ENCODE measurements at regions not wholly inside any gene's neighbourhood (a gene's known extent, or its start where the extent isn't known, plus 50 kb on each side); places are given as distances from the start of the nearest gene placed in this dataset.

DNA sequence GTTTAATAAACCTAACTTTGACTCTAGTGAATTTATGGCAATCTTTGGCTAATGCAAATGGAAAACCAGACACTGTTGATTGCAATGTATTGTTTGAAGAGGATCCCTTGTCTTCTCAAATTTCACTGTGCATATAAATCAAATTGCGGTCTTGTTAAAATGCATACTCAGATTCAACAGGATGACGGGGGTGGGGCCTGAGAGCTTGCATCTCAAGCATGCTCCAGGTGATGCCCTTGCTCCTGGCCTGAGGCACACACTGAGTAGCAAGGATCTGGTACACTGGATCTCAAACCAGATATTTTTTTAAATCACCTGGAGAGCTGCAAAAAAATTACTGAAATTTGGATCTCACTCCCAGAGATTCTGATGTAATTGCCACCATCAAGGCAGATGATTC, 463.7 kb downstream of the DNAH5 start (continued):
- TF ChIP-seq CREB5 (CRISPR knock-in tag; IDR thresholded peaks at IDR 0.05; ENCODE audit: low read depth) = no peak
- TF ChIP-seq ARNTL (CRISPR knock-in tag; IDR thresholded peaks at IDR 0.05; ENCODE audit: borderline replicate concordance, low read depth) = no peak
- TF ChIP-seq PPARA (CRISPR knock-in tag; IDR thresholded peaks at IDR 0.05; ENCODE audit: borderline replicate concordance) = no peak
- TF ChIP-seq BACH2 (CRISPR knock-in tag; IDR thresholded peaks at IDR 0.05; ENCODE audit: borderline replicate concordance) = no peak
- no peak for TF ChIP-seq ESRRG (CRISPR knock-in tag; IDR thresholded peaks at IDR 0.05)

- peak; percentile 93 for ATAC-seq
- TF ChIP-seq OSR1 (CRISPR knock-in tag; IDR thresholded peaks at IDR 0.05) (no peak), TCF4 (CRISPR knock-in tag; IDR thresholded peaks at IDR 0.05; ENCODE audit: borderline replicate concordance) (no peak)
Observed at GRCh38 chr5:13478831-13479465, 465.5 kb downstream of the DNAH5 start.

DNA sequence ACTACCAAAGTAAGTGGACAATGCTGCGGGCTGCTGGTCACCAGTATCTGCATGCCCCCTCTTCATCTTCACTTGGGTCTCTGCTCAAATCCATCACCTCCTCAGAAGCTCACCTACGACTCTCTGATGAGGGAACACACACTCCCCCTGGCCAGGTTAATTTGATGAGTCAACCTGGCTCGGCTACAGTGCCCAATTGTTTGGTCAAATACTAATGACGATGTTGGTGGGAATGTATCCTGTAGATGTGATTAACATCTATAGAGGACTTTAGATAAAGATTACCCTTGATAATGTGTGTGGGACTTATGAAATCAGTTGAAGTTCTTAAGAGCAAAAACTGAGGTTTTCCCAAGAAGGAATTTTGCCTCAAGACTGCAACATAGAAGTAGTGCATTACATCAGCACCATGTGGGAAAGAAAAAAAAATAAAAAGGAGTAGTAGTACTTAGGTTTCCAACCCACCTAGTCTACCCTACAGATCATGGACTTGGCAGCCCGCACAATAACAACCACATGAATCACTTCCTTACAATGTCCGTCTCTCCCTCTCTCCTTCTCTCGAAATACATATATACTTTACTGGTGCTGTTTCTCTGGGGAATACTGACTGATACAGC, 467.3 kb downstream of the DNAH5 start:
- TF ChIP-seq TOX (CRISPR knock-in tag; IDR thresholded peaks at IDR 0.05; ENCODE audit: borderline replicate concordance) = no peak
- no peak for TF ChIP-seq SNAI2 (CRISPR knock-in tag; IDR thresholded peaks at IDR 0.05)
- no peak for TF ChIP-seq ZFP3 (CRISPR knock-in tag; IDR thresholded peaks at IDR 0.05)
- TF ChIP-seq ARNTL (CRISPR knock-in tag; IDR thresholded peaks at IDR 0.05; ENCODE audit: borderline replicate concordance, low read depth) = no peak
- no peak for TF ChIP-seq RARB (CRISPR knock-in tag; IDR thresholded peaks at IDR 0.05)
- ATAC-seq = no peak

GRCh38 chr5:13472842-13473241, 471.6 kb downstream of the DNAH5 start:
- TF ChIP-seq TOX (CRISPR knock-in tag; IDR thresholded peaks at IDR 0.05; ENCODE audit: borderline replicate concordance) (no peak), CSRNP3 (CRISPR knock-in tag; IDR thresholded peaks at IDR 0.05) (no peak), ZNF565 (CRISPR knock-in tag; conservative IDR thresholded peaks at IDR 0.05; ENCODE audit: low read depth) (no peak), OSR1 (CRISPR knock-in tag; IDR thresholded peaks at IDR 0.05) (no peak), ZNF8 (CRISPR knock-in tag; IDR thresholded peaks at IDR 0.05) (no peak), SNAI2 (CRISPR knock-in tag; IDR thresholded peaks at IDR 0.05) (no peak), ESRRG (CRISPR knock-in tag; IDR thresholded peaks at IDR 0.05) (no peak), BACH2 (CRISPR knock-in tag; IDR thresholded peaks at IDR 0.05; ENCODE audit: borderline replicate concordance) (no peak)
- TF ChIP-seq, protein P1, sequence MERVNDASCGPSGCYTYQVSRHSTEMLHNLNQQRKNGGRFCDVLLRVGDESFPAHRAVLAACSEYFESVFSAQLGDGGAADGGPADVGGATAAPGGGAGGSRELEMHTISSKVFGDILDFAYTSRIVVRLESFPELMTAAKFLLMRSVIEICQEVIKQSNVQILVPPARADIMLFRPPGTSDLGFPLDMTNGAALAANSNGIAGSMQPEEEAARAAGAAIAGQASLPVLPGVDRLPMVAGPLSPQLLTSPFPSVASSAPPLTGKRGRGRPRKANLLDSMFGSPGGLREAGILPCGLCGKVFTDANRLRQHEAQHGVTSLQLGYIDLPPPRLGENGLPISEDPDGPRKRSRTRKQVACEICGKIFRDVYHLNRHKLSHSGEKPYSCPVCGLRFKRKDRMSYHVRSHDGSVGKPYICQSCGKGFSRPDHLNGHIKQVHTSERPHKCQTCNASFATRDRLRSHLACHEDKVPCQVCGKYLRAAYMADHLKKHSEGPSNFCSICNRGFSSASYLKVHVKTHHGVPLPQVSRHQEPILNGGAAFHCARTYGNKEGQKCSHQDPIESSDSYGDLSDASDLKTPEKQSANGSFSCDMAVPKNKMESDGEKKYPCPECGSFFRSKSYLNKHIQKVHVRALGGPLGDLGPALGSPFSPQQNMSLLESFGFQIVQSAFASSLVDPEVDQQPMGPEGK (CRISPR knock-in tag; IDR thresholded peaks at IDR 0.05; ENCODE audit: borderline replicate concordance) = no peak
- TF ChIP-seq, protein P2, sequence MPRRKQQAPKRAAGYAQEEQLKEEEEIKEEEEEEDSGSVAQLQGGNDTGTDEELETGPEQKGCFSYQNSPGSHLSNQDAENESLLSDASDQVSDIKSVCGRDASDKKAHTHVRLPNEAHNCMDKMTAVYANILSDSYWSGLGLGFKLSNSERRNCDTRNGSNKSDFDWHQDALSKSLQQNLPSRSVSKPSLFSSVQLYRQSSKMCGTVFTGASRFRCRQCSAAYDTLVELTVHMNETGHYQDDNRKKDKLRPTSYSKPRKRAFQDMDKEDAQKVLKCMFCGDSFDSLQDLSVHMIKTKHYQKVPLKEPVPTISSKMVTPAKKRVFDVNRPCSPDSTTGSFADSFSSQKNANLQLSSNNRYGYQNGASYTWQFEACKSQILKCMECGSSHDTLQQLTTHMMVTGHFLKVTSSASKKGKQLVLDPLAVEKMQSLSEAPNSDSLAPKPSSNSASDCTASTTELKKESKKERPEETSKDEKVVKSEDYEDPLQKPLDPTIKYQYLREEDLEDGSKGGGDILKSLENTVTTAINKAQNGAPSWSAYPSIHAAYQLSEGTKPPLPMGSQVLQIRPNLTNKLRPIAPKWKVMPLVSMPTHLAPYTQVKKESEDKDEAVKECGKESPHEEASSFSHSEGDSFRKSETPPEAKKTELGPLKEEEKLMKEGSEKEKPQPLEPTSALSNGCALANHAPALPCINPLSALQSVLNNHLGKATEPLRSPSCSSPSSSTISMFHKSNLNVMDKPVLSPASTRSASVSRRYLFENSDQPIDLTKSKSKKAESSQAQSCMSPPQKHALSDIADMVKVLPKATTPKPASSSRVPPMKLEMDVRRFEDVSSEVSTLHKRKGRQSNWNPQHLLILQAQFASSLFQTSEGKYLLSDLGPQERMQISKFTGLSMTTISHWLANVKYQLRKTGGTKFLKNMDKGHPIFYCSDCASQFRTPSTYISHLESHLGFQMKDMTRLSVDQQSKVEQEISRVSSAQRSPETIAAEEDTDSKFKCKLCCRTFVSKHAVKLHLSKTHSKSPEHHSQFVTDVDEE (CRISPR knock-in tag; IDR thresholded peaks at IDR 0.05) = no peak
- no peak for ATAC-seq

DNA sequence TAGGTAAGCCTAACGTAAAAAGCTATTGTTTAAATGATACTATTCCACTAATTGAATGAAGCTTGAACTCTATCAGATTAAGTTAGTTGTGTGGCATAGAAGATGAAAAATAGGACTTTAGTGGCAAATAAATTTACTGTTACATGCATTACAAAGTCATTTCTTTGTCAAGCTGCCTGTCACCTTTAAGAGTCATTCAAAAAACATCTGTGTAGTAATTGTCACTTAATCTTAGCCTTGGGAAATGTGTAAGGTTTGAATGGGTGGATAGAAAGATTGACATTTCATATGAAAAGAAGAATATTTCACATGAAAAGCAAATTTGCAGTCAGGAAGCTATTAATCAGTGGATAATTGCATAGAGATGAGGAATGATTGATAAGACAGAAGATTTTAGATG, 473.5 kb downstream of the DNAH5 start:
- ATAC-seq = no peak
- TF ChIP-seq ISL1 (CRISPR knock-in tag; IDR thresholded peaks at IDR 0.05) (no peak), ZC3H10 (CRISPR knock-in tag; IDR thresholded peaks at IDR 0.05) (no peak), ZFP30 (CRISPR knock-in tag; IDR thresholded peaks at IDR 0.05) (no peak), GLIS3 (CRISPR knock-in tag; IDR thresholded peaks at IDR 0.05) (no peak), SNAI2 (CRISPR knock-in tag; IDR thresholded peaks at IDR 0.05) (no peak), ESRRG (CRISPR knock-in tag; IDR thresholded peaks at IDR 0.05) (no peak), TOX (CRISPR knock-in tag; IDR thresholded peaks at IDR 0.05; ENCODE audit: borderline replicate concordance) (no peak), ARNTL (CRISPR knock-in tag; IDR thresholded peaks at IDR 0.05; ENCODE audit: borderline replicate concordance, low read depth) (no peak), PPARA (CRISPR knock-in tag; IDR thresholded peaks at IDR 0.05; ENCODE audit: borderline replicate concordance) (no peak), CSRNP3 (CRISPR knock-in tag; IDR thresholded peaks at IDR 0.05) (no peak)
- TF ChIP-seq, protein P2 (CRISPR knock-in tag; IDR thresholded peaks at IDR 0.05) = no peak

Data from SK-N-SH treated with all-trans-retinoic acid at 6 μM for 48 hours (cell line).